HG03280 (cell line): ENCODE measurements at regions not wholly inside any gene's neighbourhood (a gene's known extent, or its start where the extent isn't known, plus 50 kb on each side); places are given as distances from the start of the nearest gene placed in this dataset.

Source experiments
- ATAC-seq: cut with Tn5 transposase; IDR thresholded peaks from one replicate; pipeline ENCODE4 v1.9.1; 2021; ENCODE audit warnings: mild to moderate bottlenecking, moderate library complexity; ENCODE audit not compliant: unreplicated experiment

- peak; percentile 64 for ATAC-seq
These were observed 584.0 kb upstream of the GHITM start for GRCh38 chr10:83555264-83555663.

GRCh38 chr10:83562381-83562780 is 576.9 kb upstream of the GHITM start:
- no peak for ATAC-seq

- ATAC-seq: no peak
These were observed 574.3 kb upstream of the GHITM start for GRCh38 chr10:83564889-83565588.

GRCh38 chr10:83572036-83572435 is 567.3 kb upstream of the GHITM start:
- no peak for ATAC-seq

GRCh38 chr10:83574770-83575169 is 564.5 kb upstream of the GHITM start:
- no peak for ATAC-seq

- ATAC-seq: no peak
These were observed 561.9 kb upstream of the GHITM start for GRCh38 chr10:83577421-83577820.

- ATAC-seq: no peak
These were observed 558.8 kb upstream of the GHITM start for GRCh38 chr10:83580373-83581012.

- no peak for ATAC-seq
These were observed 556.8 kb upstream of the GHITM start for GRCh38 chr10:83582407-83583095.

GRCh38 chr10:83585686-83586085 is 553.6 kb upstream of the GHITM start:
- ATAC-seq: no peak

GRCh38 chr10:83592337-83592935 is 546.9 kb upstream of the GHITM start:
- ATAC-seq: no peak

- peak; percentile 96 for ATAC-seq
These were observed 535.6 kb upstream of the GHITM start for GRCh38 chr10:83603708-83604107.

- ATAC-seq: no peak
These were observed 533.3 kb upstream of the GHITM start for GRCh38 chr10:83605783-83606630.

GRCh38 chr10:83607959-83608745 is 531.2 kb upstream of the GHITM start:
- no peak for ATAC-seq

- ATAC-seq: no peak
These were observed 527.3 kb upstream of the GHITM start for GRCh38 chr10:83612050-83612449.

- no peak for ATAC-seq
These were observed 526.6 kb upstream of the GHITM start for GRCh38 chr10:83612746-83613145.

GRCh38 chr10:83617172-83617571 is 522.1 kb upstream of the GHITM start:
- ATAC-seq: no peak

- ATAC-seq: no peak
These were observed 521.4 kb upstream of the GHITM start for GRCh38 chr10:83617692-83618545.

- ATAC-seq: no peak
These were observed 513.4 kb upstream of the GHITM start for GRCh38 chr10:83625831-83626360.

- ATAC-seq: no peak
These were observed 506.6 kb upstream of the GHITM start for GRCh38 chr10:83632701-83633100.
